HEK293T (cell line): ENCODE measurements at regions not wholly inside any gene's neighbourhood (a gene's known extent, or its start where the extent isn't known, plus 50 kb on each side); places are given as distances from the start of the nearest gene placed in this dataset.

Experiments
- CTCF ChIA-PET: fragments of 350-600 bp; formaldehyde crosslinking; extraction: SDS; loops from one replicate; lab custom pipeline; 2021; ENCODE audit warnings: antibody characterized with exemption, inconsistent platforms; lab: Yijun Ruan, JAX
- POLR2A ChIA-PET: fragments of 350-600 bp; formaldehyde crosslinking; extraction: SDS; loops from one replicate; lab custom pipeline; 2020; ENCODE audit warnings: antibody characterized with exemption, inconsistent platforms; lab: Yijun Ruan, JAX
- DNase-seq: peaks from one replicate; pipeline ENCODE4 v3.0.0; 2012; ENCODE audit warnings: mixed read lengths; ENCODE audit errors: extremely low spot score
- ARNT ChIP-seq: fragments of 450-650 bp; IDR thresholded peaks from 2 replicates; pipeline ENCODE4 v1.6.1; 2017; ENCODE audit warnings: mild to moderate bottlenecking
- BHLHE40 ChIP-seq: fragments of 450-650 bp; IDR thresholded peaks from 2 replicates; pipeline ENCODE4 v1.6.1; 2016; ENCODE audit warnings: mild to moderate bottlenecking, moderate library complexity, borderline replicate concordance
- CTBP1 ChIP-seq: fragments of 450-650 bp; IDR thresholded peaks from 2 replicates; pipeline ENCODE4 v1.6.1; 2016; ENCODE audit warnings: borderline replicate concordance
- ELF4 ChIP-seq: fragments of 450-650 bp; IDR thresholded peaks from 2 replicates; pipeline ENCODE4 v1.6.1; 2017; ENCODE audit warnings: antibody characterized with exemption
- FOXA1 ChIP-seq: fragments of 450-650 bp; IDR thresholded peaks from 2 replicates; pipeline ENCODE4 v1.6.1; 2016; ENCODE audit warnings: mild to moderate bottlenecking
- FOXK2 ChIP-seq: fragments of 450-650 bp; IDR thresholded peaks from 2 replicates; pipeline ENCODE4 v1.6.1; 2016; ENCODE audit warnings: mild to moderate bottlenecking
- FOXM1 ChIP-seq: fragments of 450-650 bp; IDR thresholded peaks from 2 replicates; pipeline ENCODE4 v1.6.1; 2017; ENCODE audit warnings: mild to moderate bottlenecking, borderline replicate concordance
- HDGF ChIP-seq: fragments of 450-650 bp; IDR thresholded peaks from 2 replicates; pipeline ENCODE4 v1.6.1; 2017; ENCODE audit warnings: antibody characterized with exemption, borderline replicate concordance
- L3MBTL2 ChIP-seq: fragments of 450-650 bp; conservative IDR thresholded peaks from 2 replicates; pipeline ENCODE4 v1.6.1; 2016; ENCODE audit warnings: mild to moderate bottlenecking
- LEF1 ChIP-seq: fragments of 450-650 bp; IDR thresholded peaks from 2 replicates; pipeline ENCODE4 v1.6.1; 2017; ENCODE audit warnings: mild to moderate bottlenecking, borderline replicate concordance
- NFRKB ChIP-seq: fragments of 450-650 bp; IDR thresholded peaks from 2 replicates; pipeline ENCODE4 v1.6.1; 2016; ENCODE audit warnings: mild to moderate bottlenecking, moderate library complexity
- PKNOX1 ChIP-seq: fragments of 450-650 bp; IDR thresholded peaks from 2 replicates; pipeline ENCODE4 v1.6.1; 2016
- SP1 ChIP-seq: fragments of 450-650 bp; IDR thresholded peaks from 2 replicates; pipeline ENCODE4 v1.6.1; 2017
- SUZ12 ChIP-seq: fragments of 450-650 bp; IDR thresholded peaks from 2 replicates; pipeline ENCODE4 v1.6.1; 2016; ENCODE audit warnings: mild to moderate bottlenecking
- TARDBP ChIP-seq: fragments of 450-650 bp; IDR thresholded peaks from 2 replicates; pipeline ENCODE4 v1.6.1; 2016
- ZNF384 ChIP-seq: fragments of 450-650 bp; IDR thresholded peaks from 2 replicates; pipeline ENCODE4 v1.6.1; 2016

DNA sequence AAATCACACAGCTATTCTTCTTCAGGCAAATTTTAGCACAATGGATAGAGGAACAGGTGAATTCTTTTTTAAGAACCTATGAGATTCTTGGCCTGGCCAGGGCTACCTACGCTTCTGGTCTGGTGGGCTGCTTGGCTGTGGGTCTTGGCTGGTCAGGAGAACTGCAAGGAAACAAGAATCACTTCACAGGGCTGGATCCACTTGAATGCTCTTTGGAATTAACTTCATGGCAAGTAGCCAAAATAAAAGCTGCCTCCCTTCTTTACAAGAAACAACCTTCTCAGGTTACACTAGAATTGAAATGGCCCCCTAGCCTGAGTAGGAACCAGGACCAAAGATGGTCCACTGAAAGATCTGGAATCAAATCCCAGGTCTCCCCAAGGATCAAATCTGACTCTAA lies 519.1 kb downstream of the IQCM start:
- POLR2A ChIA-PET = no interaction called here

DNA sequence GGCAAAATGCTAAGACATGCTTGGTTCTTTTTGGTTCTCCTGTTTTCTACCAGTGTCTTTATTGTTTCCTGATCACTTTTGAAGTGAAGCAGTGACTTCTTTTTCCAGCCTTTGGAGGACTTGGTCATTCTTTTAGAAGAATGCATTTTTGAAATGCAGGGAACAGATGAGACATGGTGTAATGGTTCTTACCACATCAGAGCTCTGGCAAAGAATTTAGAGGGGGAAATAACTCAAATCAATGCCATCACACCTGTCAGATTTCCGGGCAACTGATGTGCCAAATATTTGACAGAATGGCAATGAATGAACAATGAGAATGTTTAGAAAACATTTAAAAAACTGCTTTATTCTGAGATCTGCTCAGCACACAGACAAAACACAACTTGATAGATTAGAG lies 519.6 kb downstream of the IQCM start:
- ChIA-PET CTCF (interaction anchor here (0.6 kb wide), 1 partner anchor 1936 kb away, joined by 5 read pairs; no protein-coding TSS in a partner anchor), POLR2A (no interaction called here)
- DNase-seq = no peak
- TF ChIP-seq ZNF384 (no peak), CTBP1 (no peak), SP1 (no peak), LEF1 (no peak), PKNOX1 (no peak), L3MBTL2 (no peak), TARDBP (no peak), BHLHE40 (no peak), NFRKB (no peak), FOXA1 (no peak), FOXK2 (no peak), HDGF (no peak), ARNT (no peak), ELF4 (no peak), SUZ12 (no peak), FOXM1 (no peak)

More for the DNA sequence above, 519.1 kb downstream of the IQCM start:
- DNase-seq = peak; percentile 18
- TF ChIP-seq BHLHE40 (no peak), ZNF384 (no peak), TARDBP (no peak), NFRKB (no peak), FOXM1 (no peak)
- CTCF ChIA-PET = no interaction called here

- ChIA-PET POLR2A (no interaction called here), CTCF (interaction anchor here (0.6 kb wide), 1 partner anchor 115 kb away, joined by 3 read pairs; no protein-coding TSS in a partner anchor)
- TF ChIP-seq FOXA1 = no peak
- no peak for TF ChIP-seq ARNT
- no peak for TF ChIP-seq PKNOX1
- TF ChIP-seq FOXM1 = no peak
- TF ChIP-seq BHLHE40 = no peak
- no peak for TF ChIP-seq LEF1
- DNase-seq = no peak
These were observed 521.0 kb downstream of the IQCM start for GRCh38 chr4:149294601-149295000.

DNA sequence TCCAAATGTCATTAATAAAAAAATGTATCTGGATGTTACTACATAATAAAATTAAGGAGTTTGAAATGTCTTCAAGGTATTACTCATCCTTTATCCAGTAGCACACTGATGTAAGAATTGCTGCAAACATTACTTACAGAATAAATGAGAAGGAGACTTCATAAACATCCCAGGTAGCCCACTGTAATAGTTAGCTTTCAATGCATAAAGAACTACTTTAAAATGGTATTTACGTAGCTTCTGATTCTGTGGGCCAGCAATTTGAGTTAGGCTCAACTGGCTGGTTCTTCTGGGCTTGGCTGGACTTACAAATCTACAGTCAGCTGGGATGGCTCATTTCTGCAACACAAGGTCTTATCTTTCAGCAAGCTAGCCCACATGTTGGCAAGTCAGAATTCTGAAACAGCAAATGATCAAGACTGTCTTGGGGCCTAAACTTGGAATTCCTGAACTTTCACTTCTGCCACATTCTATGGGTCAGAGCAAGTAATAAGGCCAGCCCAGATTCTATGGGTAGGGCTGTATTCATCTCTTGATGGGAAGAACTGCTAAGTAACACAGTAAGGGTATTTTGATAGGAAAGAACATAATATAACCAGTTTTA lies 522.5 kb downstream of the IQCM start:
- no peak for TF ChIP-seq CTBP1
- no peak for TF ChIP-seq TARDBP
- no peak for TF ChIP-seq NFRKB
- TF ChIP-seq PKNOX1 = no peak
- TF ChIP-seq FOXA1 = no peak
- no peak for TF ChIP-seq HDGF
- TF ChIP-seq ZNF384 = no peak
- no peak for TF ChIP-seq L3MBTL2
- no peak for TF ChIP-seq BHLHE40
- no peak for TF ChIP-seq ELF4
- no peak for TF ChIP-seq LEF1
- no peak for TF ChIP-seq FOXK2
- TF ChIP-seq FOXM1 = no peak
- TF ChIP-seq SP1 = no peak
- no peak for TF ChIP-seq ARNT
- no peak for TF ChIP-seq SUZ12
- ChIA-PET POLR2A (no interaction called here), CTCF (no interaction called here)
- DNase-seq = no peak

GRCh38 chr4:149292425-149293007 lies 523.1 kb downstream of the IQCM start:
- TF ChIP-seq ELF4 (no peak), FOXK2 (no peak), NFRKB (no peak), CTBP1 (no peak), FOXA1 (no peak), SP1 (no peak), L3MBTL2 (no peak), HDGF (no peak), ZNF384 (no peak), LEF1 (no peak), BHLHE40 (no peak), TARDBP (no peak), SUZ12 (no peak), ARNT (no peak)
- DNase-seq = no peak
- ChIA-PET POLR2A (no interaction called here), CTCF (no interaction called here)

DNA sequence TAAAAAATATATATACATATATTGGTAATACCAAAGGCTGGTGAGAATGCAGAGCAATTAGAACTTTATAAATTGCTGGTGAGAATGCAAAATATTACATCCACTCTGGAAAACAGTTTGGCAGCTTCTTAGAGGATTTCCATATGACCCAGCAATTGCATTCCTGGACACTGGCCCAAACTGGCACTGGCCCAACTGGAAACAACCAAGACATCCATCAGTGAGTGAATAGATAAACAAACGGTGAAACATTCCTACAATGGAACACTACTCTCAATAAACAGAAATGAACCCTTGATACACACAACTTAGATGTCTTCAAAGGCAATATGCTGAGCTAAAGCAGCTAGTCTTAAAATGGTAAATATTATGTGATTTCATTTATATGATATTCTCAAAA lies 524.2 kb downstream of the IQCM start:
- no peak for DNase-seq
- ChIA-PET CTCF (no interaction called here), POLR2A (no interaction called here)
- TF ChIP-seq FOXK2 (no peak), BHLHE40 (no peak), ARNT (no peak), LEF1 (no peak), SUZ12 (no peak), ZNF384 (no peak), HDGF (no peak), SP1 (no peak), PKNOX1 (no peak), NFRKB (no peak), FOXM1 (no peak), CTBP1 (no peak), FOXA1 (no peak), L3MBTL2 (no peak), TARDBP (no peak), ELF4 (no peak)
